Stimulated activated CD8-positive, alpha-beta memory T cell treated with anti-CD3 and anti-CD28 coated beads, Interleukin-4, amount 100 ng/mL, for 48 hours (primary cell): ENCODE measurements at regions not wholly inside any gene's neighbourhood (a gene's known extent, or its start where the extent isn't known, plus 50 kb on each side); places are given as distances from the start of the nearest gene placed in this dataset.
"Not testable (repeated sequence)": the region's sequence is repeated elsewhere in the genome, so short reads cannot be mapped to it uniquely, and the experiment has no call there.

ENCODE experiments used
- DNase-seq: peaks from one replicate; pipeline ENCODE4 v3.0.0-alpha.2; 2020

GRCh38 chr20:22691369-22692118 lies 107.2 kb upstream of the FOXA2 start:
- peak; percentile 68 for DNase-seq

GRCh38 chr20:22692119-22692475 lies 107.7 kb upstream of the FOXA2 start:
- no peak for DNase-seq

DNA sequence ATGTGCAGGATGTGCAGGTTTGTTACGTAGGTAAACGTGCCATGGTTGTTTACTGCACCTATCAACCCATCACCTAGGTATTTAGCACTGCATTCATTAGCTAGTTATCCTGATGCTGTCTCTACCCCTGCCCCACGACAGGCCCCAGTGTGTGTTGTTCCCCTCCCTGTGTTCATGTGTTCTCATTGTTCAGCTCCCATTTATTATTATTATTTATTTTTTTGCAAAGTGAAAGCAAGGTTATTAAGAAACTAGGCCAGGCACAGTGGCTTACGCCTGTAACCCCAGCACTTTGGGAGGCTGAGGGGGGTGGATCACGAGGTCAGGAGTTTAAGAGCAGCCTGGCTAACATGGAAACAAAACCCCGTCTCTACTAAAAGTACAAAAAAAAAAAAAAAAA lies 108.2 kb upstream of the FOXA2 start:
- not testable (repeated sequence) for DNase-seq

DNA sequence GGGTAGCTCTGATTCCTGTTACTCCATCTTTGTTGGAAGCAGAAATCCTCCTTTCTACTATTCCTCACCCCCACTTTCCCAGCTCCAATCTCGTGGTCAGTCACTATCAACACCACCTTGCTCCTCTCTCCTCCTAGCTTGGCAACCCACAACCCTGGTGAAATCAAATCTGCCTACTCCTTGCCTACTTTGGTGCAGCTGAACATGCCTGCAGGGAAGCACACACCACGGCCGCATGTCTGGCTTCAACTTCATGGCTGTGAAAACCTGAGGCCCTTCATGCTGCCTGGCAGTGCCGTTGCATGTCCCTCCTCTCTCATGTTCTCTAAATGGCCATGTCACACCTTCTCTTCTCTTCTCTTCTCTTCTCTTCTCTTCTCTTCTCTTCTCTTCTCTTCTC lies 112.4 kb upstream of the FOXA2 start:
- no peak for DNase-seq

GRCh38 chr20:22698259-22698842 lies 114.0 kb upstream of the FOXA2 start:
- DNase-seq, result no peak

- no peak for DNase-seq
Observed at GRCh38 chr20:22699396-22699795, 115.0 kb upstream of the FOXA2 start.

DNA sequence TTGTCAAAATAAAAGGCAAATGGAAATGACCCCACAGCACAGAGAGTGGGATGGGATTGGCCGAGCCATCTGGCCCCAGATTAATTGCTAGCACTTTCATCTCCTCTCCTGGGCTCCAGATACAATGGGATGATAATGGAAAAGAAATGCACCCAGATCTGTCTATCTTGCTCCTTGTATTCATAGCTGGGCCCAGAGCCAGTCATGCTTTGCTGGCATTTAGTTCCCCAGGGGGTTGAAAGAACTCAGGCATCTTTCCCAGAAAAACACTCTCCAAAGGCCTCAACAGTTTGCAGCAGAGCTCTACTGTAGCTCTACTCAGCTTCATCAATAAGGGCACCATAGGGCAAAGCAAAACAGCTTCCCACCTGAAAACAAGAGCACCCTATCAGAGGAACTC lies 116.0 kb upstream of the FOXA2 start:
- no peak for DNase-seq

GRCh38 chr20:22701679-22702308 lies 117.4 kb upstream of the FOXA2 start:
- DNase-seq, result no peak

- no peak for DNase-seq
Observed at GRCh38 chr20:22703843-22704242, 119.5 kb upstream of the FOXA2 start.

DNA sequence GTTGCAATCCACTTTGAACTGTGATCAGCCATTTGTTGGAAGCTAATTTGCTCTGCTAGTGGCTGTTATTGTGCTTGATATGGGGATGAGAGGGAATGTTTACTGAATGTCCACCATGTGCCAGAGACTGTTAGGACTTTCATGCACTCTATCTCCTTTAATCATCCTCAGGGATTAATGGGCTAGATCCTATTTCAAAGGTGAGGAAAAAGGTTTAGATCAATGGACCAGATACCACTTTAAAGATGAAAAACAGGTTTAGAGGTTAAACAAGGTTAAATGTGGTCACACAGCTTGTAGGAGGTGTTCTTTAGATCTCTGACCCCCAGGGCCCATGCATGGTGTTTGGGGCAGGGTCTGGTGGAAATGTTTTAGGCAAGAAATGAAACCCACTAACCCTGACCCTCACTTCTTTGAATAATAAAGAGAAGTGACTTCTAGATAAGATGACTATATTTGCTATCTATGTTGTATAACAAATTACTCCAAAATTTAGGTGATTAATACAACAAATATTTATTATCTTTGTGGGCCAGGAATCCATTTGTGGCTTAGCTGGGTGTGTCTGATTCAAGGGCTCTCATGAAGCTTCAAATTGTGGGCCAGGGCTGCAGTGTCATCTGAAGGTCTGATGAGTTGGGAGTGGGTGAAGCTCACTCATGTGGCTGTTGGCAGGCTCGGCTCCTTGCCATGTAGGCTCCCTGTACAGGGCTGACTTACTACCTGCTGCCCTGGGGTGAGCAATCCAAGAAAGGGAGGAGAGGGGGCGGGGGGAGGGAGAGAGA lies 127.8 kb upstream of the FOXA2 start:
- no peak for DNase-seq

DNA sequence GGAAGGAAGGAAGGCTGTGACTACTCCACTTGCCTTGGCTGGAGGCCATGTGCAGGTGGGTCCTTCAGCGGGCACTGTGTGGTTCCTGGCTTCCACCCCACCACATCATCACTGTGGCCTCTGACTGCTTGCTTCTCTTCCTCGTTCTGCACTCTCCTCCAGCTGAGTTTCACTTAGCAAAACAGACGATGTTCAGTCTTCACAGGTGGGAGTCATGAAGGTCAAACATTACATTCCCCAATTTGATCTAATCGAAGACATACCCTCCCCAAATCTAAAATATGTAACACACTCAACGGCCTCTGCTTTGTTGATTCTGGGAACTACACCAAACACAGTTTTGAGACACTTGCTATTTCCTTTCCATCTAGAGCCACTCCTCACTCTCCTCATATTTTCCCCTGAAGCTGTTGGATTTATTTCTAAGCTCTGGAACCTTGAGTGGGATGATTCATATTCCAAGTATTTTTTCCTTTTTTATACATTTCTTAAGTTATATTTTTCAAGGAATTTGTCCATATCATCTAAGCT lies 132.5 kb upstream of the FOXA2 start:
- no peak for DNase-seq

DNA sequence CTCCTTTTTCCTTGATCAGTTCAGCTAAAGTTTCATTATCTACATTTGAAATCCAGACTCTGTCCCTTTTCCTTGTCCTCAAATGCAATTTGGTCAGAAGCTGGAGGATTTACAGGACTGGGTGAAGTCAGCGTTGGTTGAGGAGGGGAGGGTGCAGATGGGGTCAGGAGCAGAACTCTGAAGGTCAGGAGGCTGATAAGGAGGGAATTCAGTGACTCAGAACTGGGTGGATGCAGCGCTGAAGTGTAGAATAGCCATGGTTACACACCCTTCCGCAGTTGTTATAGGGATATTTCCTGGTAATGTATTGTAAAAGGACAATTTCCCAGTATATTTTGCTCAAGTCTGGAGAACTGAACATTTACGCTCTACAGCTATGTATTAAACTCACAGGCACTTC lies 133.1 kb upstream of the FOXA2 start:
- DNase-seq, result no peak

GRCh38 chr20:22719167-22719591 lies 134.8 kb upstream of the FOXA2 start:
- no peak for DNase-seq

DNA sequence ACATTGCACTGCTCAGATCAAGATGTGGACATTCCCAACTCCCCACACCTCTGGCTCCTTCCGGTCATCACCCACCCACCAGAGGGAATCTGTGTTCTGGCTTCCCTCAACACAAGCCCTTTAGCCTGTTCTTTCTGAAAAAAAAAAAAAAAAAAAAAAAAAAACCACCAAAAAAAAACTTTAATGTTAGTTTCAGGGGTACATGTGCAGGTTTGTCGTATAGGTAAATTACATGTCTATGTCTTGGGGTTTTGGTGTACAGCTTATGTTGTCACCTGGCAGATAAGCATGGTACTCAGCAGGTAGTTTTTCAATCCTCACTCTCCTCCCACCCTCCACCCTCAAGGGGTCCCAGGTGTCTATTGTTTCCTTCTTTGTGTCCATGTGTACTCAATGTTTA lies 135.8 kb upstream of the FOXA2 start:
- DNase-seq, result no peak

- DNase-seq, result no peak
Observed at GRCh38 chr20:22722811-22723210, 138.4 kb upstream of the FOXA2 start.

DNA sequence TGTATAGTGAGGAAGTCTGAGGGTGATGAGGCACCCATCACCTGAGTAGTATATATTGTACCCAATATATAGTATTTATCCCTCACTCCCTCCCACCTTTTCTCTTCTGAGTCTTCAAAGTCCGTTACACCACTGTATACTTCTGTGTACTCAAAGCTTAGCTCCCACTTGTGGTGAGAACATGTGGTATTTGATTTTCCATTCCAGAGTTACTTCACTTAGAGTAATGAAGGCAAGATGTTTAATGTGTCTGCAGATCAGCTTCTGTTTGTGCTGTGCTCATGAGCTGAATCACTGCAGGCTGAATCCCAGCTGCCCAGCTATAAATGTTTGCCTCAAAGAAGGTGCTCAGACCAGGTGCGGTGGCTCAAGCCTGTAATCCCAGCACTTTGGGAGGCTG lies 139.3 kb upstream of the FOXA2 start:
- no peak for DNase-seq

DNA sequence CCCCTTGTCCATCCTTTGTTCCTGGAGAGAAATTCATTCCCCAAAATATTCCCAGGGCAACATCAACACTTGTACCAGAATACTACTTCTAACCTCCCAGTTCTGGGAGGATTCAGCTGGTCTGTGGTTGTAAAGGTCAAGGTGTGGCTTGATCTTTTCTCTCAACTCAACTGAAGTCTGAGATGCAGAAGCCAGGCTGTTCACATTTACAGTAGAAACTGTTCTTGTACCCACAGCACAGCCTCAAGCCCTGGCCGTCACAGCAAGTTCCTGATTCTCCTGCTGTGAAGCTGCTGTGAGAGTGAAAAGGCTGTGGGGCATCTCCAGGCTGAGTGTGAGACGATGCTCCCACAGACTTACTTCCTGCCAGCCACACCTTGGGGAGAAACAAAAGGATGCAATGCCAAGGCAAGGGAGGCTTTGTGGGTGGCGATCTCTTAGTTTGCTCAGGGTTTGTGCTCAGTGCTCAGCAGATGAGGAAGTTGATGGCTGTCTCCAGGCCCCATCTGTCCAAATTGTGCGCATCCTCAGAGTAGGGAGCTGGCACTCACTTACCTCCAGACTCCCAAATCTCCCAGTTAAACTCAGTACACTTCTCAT lies 143.9 kb upstream of the FOXA2 start:
- no peak for DNase-seq

DNA sequence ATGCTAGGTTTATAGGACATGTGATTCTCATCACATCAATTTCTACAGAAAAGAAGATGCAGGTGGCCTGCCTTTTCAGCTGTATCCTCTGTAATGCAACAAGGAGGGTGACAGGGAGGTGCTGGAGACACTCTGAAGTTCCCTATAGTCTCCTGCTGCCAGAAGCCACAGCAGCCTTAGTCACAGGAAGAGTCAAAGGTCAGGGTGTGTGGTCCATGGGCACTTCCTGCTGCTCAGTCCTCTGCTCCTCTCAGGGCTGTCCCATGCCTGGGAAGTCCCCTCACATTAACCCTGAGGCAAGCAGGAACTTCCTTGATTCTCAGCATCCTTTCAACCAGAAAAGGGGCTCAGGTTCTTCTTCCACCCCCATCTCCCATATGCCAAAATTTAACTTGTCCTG lies 144.8 kb upstream of the FOXA2 start:
- DNase-seq, result no peak

GRCh38 chr20:22729616-22730236 lies 145.4 kb upstream of the FOXA2 start:
- no peak for DNase-seq

DNA sequence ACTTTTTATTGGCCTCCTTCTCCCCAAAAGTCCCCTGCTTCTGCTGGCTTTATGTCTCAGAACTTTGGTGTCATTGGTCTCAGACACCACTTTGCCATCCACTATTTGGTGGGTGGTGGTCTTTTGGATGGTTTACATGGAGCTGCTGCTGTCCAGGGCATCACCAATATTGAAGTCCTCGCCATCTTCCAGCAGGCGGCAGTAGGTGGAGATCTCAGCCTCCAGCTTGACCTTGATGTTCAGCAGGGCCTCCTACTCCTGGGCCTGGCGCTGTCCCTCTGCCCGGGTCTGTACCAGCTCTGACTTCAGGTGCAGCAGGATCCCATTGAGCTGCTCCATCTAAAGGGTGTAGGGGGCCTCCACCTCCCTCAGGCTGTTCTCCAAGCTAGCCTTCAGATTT lies 148.4 kb upstream of the FOXA2 start:
- no peak for DNase-seq

DNA sequence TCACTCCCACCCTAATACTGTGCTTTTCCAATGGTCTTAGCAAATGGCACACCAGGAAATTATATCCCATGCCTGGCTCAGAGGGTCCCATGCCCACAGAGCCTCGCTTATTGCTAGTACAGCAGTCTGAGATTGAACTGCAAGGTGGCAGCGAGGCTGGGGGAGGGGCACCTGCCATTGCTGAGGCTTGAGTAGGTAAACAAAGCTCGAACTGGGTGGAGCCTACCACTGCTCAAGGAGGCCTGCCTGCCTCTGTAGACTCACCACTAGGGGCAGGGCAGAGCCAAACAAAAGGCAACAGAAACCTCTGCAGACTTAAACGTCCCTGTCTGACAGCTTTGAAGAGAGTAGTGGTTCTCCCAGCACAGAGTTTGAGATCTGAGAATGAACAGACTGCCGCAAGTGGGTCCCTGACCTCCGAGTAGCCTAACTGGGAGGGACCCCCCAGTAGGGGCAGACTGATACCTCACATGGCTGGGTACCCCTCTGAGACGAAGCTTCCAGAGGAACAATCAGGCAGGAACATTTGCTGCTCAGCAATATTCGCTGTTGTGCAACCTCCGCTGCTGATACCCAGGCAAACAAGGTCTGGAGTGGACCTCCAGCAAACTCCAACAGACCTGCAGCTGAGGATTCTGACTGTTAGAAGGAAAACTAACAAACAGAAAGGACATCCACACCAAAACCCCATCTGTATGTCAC lies 150.7 kb upstream of the FOXA2 start:
- DNase-seq, result not testable (repeated sequence)

- no peak for DNase-seq
Observed at GRCh38 chr20:22740829-22741228, 156.5 kb upstream of the FOXA2 start.
